ENCODE measurements at regions not wholly inside any gene's neighbourhood (a gene's known extent, or its start where the extent isn't known, plus 50 kb on each side); places are given as distances from the start of the nearest gene placed in this dataset.
A peak's percentile ranks its signal among the peaks of the same experiment; 100 is the strongest.
"Not testable (repeated sequence)": the region's sequence is repeated elsewhere in the genome, so short reads cannot be mapped to it uniquely, and the experiment has no call there.

GRCh38 chr3:125697979-125698640 is 102.8 kb upstream of the OSBPL11 start:
- DNase-seq = not testable (repeated sequence)

- no peak for DNase-seq
Observed at GRCh38 chr3:125715651-125716050, 120.4 kb upstream of the OSBPL11 start.

DNA sequence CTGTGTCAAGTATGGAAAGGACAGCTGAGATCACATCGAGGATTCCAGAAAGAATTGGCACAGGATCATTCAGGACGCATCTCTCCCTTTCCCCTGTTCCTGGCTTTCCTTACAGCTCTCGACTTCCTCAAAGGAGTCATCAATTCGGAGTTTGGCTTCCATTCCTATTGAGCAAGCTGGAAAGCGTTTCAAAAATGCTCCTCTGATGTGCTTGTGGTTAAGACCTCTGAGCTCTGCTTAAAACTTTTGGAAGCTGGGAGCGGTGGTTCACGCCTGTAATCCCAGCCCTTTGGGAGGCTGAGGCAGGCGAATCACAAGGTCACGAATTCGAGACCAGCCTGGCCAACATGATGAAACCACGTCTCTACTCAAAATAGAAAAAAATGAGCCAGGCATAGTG is 136.9 kb upstream of the OSBPL11 start:
- not testable (repeated sequence) for DNase-seq

DNA sequence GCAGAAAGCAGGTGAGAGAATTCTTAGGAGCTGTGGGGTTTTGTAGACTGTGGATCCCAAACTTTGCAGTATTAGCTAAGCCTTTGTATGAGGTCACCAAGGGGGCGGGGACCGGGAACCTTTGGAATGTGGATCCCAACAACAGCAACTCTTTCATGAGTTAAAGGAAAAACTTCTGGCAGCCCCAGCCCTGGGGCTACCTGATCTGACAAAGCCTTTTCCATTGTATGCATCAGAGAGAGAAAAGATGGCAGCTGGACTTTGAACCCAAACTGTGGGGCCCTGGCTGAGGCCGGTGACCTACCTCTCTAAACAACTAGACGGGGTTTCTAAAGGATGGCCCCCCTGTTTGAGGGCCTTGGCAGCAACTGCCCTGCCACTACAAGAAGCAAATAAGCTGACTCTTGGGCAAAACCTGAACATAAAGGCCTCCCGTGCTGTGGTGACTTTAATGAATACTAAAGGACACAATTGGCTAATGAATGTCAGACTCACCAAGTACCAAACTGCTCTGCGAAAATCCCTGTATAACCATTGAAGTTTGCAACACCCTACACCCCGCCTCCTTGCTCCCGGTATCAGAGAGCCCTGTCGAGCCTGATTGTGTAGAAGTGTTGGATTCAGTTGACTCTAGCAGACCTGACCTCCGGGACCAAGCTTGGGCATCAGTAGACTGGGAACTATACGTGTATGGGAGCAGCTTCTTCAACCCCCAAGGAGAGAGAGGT is 146.9 kb upstream of the OSBPL11 start:
- not testable (repeated sequence) for DNase-seq

DNA sequence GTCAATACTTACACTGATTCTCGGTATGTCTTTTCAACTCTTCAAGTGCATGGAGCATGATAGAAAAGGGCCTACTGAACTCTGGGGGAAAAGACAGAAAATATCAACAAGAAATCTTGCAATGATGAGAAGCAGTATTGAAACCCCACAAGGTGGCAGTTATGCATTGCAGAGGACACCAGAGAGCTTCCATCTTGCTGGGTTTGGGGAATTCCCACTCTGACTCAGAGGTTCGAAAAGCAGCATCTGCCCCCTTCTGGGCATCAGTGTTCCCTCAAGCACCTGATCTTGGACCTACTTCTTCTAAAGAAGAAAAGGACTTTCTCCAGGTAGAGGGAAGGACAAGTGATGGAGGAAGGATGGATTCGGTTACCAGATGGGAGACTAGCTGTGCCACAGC is 147.5 kb upstream of the OSBPL11 start:
- not testable (repeated sequence) for DNase-seq

GRCh38 chr3:125757050-125757449 is 161.8 kb upstream of the OSBPL11 start:
- DNase-seq = not testable (repeated sequence)

- not testable (repeated sequence) for DNase-seq
Observed at GRCh38 chr3:125758641-125759130, 163.4 kb upstream of the OSBPL11 start.

DNA sequence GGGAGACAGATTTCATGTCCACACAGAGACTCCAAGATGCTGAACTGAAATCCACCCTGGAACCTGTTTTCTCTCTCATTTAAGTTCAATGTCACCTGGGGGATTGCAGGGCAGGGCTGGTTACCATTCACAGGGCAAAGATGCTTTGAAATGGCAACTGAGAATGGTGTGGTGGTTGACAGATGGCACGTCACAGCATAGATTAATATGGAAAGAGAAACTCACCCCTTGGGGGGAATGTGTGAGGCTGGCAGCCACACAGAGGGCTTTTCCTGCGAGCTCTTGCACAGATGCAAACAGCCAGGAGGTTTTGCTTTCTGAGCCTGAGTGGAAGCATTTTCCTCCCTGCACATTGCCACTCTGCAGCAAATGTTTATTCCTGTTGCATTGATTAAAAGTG is 167.3 kb upstream of the OSBPL11 start:
- DNase-seq = not testable (repeated sequence)

DNA sequence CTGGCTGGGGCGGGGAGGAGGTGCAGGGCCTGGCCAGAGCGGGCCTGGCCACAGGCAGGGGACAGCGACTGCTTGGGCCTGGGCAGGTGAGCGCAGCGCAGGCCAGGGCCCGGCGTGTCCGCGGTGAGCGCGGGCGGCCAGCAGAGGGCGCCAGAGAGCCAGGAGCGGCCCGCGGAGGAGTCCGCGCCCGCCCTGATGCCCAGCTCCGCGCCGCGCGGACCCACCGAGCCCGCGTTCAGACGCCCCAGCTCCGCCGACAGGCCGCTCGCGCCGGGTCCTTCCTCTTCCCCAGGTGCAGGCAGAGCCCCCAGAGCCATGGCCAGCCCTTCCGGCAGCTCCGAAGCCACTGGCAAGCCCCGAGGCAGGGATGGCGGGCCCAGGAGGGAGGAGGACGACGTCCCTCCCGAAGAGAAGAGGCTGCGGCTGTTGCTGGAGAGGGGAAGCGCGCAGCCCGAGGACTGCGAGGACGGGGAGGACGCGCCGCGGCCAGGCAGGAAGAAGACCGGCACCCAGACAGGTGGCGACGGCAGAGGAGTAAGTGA is 171.1 kb upstream of the OSBPL11 start:
- DNase-seq = peak; percentile 29

DNA sequence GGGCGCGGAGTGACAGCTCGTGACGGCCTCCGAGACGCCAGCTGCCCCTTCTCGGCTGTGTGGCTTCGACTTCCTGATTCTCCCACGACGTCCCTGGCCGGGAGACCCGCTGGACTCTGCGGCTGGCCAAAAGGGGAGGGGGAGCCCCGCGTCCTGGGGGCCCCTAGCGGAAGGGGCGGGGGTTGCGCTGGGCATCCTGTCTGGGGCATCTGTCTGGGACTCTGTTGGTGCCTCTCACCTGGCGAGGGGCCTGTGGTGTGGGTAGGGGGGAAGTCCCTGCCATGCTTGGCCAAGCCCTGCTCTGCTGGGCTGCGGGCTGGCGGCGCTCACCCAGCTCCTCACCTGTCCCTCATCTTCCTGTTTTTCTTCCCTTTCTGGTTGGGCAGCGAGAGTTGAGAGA is 171.6 kb upstream of the OSBPL11 start:
- not testable (repeated sequence) for DNase-seq

DNA sequence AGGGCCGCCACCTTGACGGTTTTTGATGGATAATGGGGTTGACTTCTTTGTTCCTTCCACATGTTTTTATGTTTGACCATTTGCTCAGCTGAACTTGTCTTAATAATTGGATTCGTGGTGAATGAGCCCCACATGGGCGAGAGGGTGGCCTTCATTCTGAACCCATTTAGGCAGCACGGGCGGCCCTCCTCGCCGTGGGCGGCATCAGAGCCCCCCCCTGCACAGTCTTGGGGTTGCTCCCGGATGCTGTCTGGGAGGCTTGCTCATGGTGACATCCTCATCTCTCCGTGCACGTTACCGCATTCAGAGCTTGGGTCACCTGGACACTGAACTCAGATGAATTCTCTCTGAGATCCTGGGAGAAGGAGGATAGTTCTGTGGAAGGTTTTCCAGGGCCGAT is 172.3 kb upstream of the OSBPL11 start:
- no peak for DNase-seq

- not testable (repeated sequence) for DNase-seq
Observed at GRCh38 chr3:125768821-125769220, 173.5 kb upstream of the OSBPL11 start.

GRCh38 chr3:125771506-125771905 is 176.2 kb upstream of the OSBPL11 start:
- not testable (repeated sequence) for DNase-seq

DNA sequence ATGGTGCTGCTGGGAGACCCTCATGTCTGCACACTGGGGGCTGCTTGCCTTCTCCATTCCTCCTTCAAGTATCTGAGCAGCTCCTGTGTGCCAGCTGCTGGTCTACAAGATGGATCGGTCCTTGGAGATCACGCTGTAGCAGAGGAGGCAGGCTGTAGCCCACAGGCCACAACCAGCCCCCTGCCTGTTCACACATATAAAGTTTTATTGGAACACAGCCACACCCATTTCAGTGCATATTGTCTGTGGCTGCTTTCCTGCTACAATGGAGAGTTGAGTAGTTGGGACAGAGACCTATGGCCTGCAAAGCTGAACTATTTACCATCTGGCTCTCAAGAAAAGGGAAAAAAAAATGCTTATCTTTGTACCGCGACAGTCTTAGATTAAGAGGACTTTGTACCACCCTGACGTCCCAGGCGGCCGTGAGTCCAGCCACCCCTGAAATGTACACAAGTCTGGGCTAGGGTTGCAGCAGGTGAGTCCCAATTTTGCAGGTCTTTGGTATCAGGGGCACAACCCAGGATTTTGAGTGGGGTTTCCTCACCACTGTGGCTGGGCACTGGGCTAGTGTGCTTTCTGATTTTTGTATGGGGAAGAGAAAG is 179.2 kb upstream of the OSBPL11 start:
- not testable (repeated sequence) for DNase-seq

DNA sequence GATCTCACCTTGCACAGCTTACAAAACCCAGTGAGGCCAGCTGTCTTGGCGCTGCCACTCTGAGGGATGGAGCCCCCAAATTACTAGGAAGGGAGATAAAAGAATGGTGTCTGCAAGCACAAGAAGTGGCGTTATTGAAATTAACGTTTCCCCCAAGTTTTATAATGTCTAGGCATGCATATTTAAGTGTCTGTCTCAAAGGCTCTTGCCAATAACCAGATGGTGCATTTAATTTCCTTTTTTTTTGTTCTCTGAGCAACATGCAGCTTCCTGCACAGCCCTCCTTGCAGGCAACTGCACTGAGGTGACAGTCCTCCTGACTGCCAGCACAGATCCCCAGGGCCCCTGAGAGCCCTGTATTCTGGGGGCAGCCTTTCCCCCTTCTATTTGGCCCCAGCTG is 179.8 kb upstream of the OSBPL11 start:
- not testable (repeated sequence) for DNase-seq

GRCh38 chr3:125775606-125776294 is 180.5 kb upstream of the OSBPL11 start:
- DNase-seq = not testable (repeated sequence)

GRCh38 chr3:125779276-125779675 is 184.0 kb upstream of the OSBPL11 start:
- not testable (repeated sequence) for DNase-seq

- DNase-seq = not testable (repeated sequence)
Observed at GRCh38 chr3:125779918-125780317, 184.6 kb upstream of the OSBPL11 start.

GRCh38 chr3:125781678-125782077 is 186.4 kb upstream of the OSBPL11 start:
- DNase-seq = not testable (repeated sequence)

GRCh38 chr3:125790312-125790711 is 178.7 kb upstream of the ROPN1B start:
- DNase-seq = not testable (repeated sequence)

GRCh38 chr3:125791021-125791420 is 178.0 kb upstream of the ROPN1B start:
- not testable (repeated sequence) for DNase-seq

GRCh38 chr3:125810010-125810409 is 159.0 kb upstream of the ROPN1B start:
- DNase-seq = not testable (repeated sequence)

DNA sequence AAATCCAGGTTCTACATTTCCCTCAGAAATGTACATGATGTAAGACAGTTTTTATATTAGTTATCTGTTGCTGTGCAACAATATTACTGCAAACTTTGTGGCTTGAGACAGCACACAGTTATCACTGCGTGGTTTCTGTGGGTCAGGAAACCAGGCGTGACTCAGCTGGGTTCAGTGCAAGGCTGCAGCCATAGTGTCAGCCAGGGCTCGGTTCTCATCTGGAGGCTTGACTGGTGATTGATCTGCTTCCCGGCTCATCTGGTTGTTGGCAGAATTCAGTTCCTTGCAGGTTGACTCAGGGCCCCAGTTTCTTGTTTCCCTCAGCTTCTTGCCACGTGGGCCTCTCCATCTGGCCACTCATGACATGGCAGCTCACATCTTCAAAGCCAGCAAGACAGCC is 146.8 kb upstream of the ROPN1B start:
- DNase-seq = not testable (repeated sequence)
